ENCODE measurements at regions not wholly inside any gene's neighbourhood (a gene's known extent, or its start where the extent isn't known, plus 50 kb on each side); places are given as distances from the start of the nearest gene placed in this dataset.

DNA sequence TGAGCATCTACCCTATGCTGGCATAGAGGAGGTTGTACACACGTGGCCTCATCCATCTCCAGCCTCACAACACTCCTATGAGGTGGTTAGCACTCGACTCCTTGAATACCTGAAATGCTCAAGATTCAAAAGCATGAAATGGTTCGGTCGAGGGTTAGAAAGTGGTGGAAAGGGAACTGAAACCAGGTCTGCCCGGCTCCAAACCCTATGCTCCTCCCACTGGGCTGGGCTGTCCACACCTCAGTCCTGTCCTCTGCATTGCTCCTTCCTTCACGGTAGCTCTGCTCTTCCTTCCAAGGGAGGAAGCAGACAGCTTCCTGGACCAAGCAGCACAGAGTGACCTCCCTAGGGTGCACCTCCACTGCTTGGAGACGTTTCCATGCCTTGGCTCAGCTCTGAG is 565.2 kb upstream of the ID2 start:
- Histone ChIP-seq H2BK15ac (ENCODE audit: low read depth, low read length) (no peak overlapping the region), H3K4me1 (ENCODE audit: insufficient read depth, low read length) (no peaks in the 10 kb centered on the region; the same call in 1 of the 2 replicates), H4K5ac (ENCODE audit: insufficient read length, low read depth, low read length) (no peak overlapping the region), H3K14ac (ENCODE audit: insufficient read depth, low read length) (no peak overlapping the region), H4K8ac (replicated peaks; ENCODE audit: insufficient read length, low read depth, low read length) (no peak overlapping the region), H3T11ph (ENCODE audit: low read length) (no peak overlapping the region), H3K9ac (ENCODE audit: extremely low read depth, insufficient read length, low read length) (no peak overlapping the region), H3K4me2 (ENCODE audit: insufficient read depth, insufficient read length, low read length) (no peak overlapping the region), H2AK5ac (ENCODE audit: insufficient read length, low read length) (no peak overlapping the region), H3K79me2 (ENCODE audit: insufficient read depth, low read length) (no peaks in the 10 kb centered on the region), H3K27me3 (ENCODE audit: insufficient read depth, low read length) (no peaks in the 10 kb centered on the region), H3K18ac (ENCODE audit: insufficient read length, low read depth, low read length) (no peak overlapping the region), H2BK5ac (ENCODE audit: insufficient read length, low read length) (no peak overlapping the region), H3K23ac (ENCODE audit: insufficient read length, low read depth, low read length) (no peak overlapping the region), H2BK120ac (ENCODE audit: low read depth, low read length, poor library complexity, severe bottlenecking) (no peak overlapping the region), H2AFZ (ENCODE audit: low read length) (no peak overlapping the region), H3K79me1 (ENCODE audit: insufficient read depth, low read depth, low read length, poor library complexity, severe bottlenecking) (no peaks in the 10 kb centered on the region), H2BK12ac (ENCODE audit: insufficient read length, low read depth, low read length) (no peak overlapping the region), H4K91ac (ENCODE audit: insufficient read length, low read depth, low read length) (no peak overlapping the region), H2BK20ac (ENCODE audit: low read depth, low read length, poor library complexity, severe bottlenecking) (no peak overlapping the region), H3K23me2 (ENCODE audit: insufficient read length, low read depth, low read length, poor library complexity, severe bottlenecking) (no peaks in the 10 kb centered on the region), H3K56ac (ENCODE audit: insufficient read length, low read depth, low read length) (no peak overlapping the region), H3K4ac (ENCODE audit: low read depth, low read length) (no peak overlapping the region), H4K20me1 (ENCODE audit: control insufficient read depth, insufficient read depth, insufficient read length) (peaks cover 3% of the 10 kb centered on the region), H3K9me3 (ENCODE audit: control insufficient read depth, low read depth, low read length) (no peaks in the 10 kb centered on the region), H3K27ac (ENCODE audit: insufficient read length, low read depth, low read length) (no peak overlapping the region)
- Mint-ChIP-seq H3K4me3 (no peak overlapping the region), H3K36me3 (ENCODE audit: insufficient read depth in 1 of 3, low read depth in 3 of 3) (no peaks in the 10 kb centered on the region), H3K9me3 (no peaks in the 10 kb centered on the region), H3K4me1 (peaks cover 7 to 8% of the 10 kb centered on the region in 2 experiments; a peak in 3 of 4 replicates), H3K27me3 (ENCODE audit: low read depth) (no peaks in the 10 kb centered on the region; the same call in none of the 2 replicates), H3K27ac (no peak overlapping the region)
- DNase-seq, result no peak
- TF ChIP-seq CTCF (conservative IDR thresholded peaks at IDR 0.05), result no peak
- WGBS (ENCODE audit: extremely low coverage, insufficient read length, low lambda C conversion rate), result no CpG with 5 or more reads among the region's 7 CpGs

Measured in H9 (cell line).